ENCODE measurements at regions not wholly inside any gene's neighbourhood (a gene's known extent, or its start where the extent isn't known, plus 50 kb on each side); places are given as distances from the start of the nearest gene placed in this dataset.
"Not testable (repeated sequence)": the region's sequence is repeated elsewhere in the genome, so short reads cannot be mapped to it uniquely, and the experiment has no call there.

- DNase-seq = no peak
Measured at GRCh38 chr16:85279402-85279801, 167.1 kb upstream of the CIBAR2 start.

GRCh38 chr16:85279825-85280545 is 167.7 kb upstream of the CIBAR2 start:
- DNase-seq = no peak

GRCh38 chr16:85281181-85281580 is 168.9 kb upstream of the CIBAR2 start:
- no peak for DNase-seq

GRCh38 chr16:85282842-85283241 is 170.6 kb upstream of the CIBAR2 start:
- no peak for DNase-seq

GRCh38 chr16:85283305-85284050 is 171.2 kb upstream of the CIBAR2 start:
- no peak for DNase-seq

GRCh38 chr16:85284141-85284817 is 172.0 kb upstream of the CIBAR2 start:
- no peak for DNase-seq

GRCh38 chr16:85285681-85286065 is 173.4 kb upstream of the CIBAR2 start:
- no peak for DNase-seq

GRCh38 chr16:85286066-85286831 is 174.0 kb upstream of the CIBAR2 start:
- DNase-seq = no peak

- no peak for DNase-seq
Measured at GRCh38 chr16:85286951-85287814, 174.9 kb upstream of the CIBAR2 start.

- not testable (repeated sequence) for DNase-seq
Measured at GRCh38 chr16:85287815-85288109, 175.5 kb upstream of the CIBAR2 start.

- no peak for DNase-seq
Measured at GRCh38 chr16:85288341-85288868, 176.1 kb upstream of the CIBAR2 start.

GRCh38 chr16:85288869-85289660 is 176.8 kb upstream of the CIBAR2 start:
- no peak for DNase-seq

GRCh38 chr16:85289760-85290625 is 177.7 kb upstream of the CIBAR2 start:
- no peak for DNase-seq

- DNase-seq = no peak
Measured at GRCh38 chr16:85290626-85291301, 178.5 kb upstream of the CIBAR2 start.

- DNase-seq = no peak
Measured at GRCh38 chr16:85291302-85292148, 179.3 kb upstream of the CIBAR2 start.

- no peak for DNase-seq
Measured at GRCh38 chr16:85293458-85293857, 181.2 kb upstream of the CIBAR2 start.

GRCh38 chr16:85293904-85294642 is 181.8 kb upstream of the CIBAR2 start:
- DNase-seq = no peak

All from SW 1271 (cell line).